ENCODE measurements at regions not wholly inside any gene's neighbourhood (a gene's known extent, or its start where the extent isn't known, plus 50 kb on each side); places are given as distances from the start of the nearest gene placed in this dataset.

- TF ChIP-seq YY1 (IDR thresholded peaks at IDR 0.05; ENCODE audit: insufficient read depth, insufficient read length) (no peak), SUZ12 (IDR thresholded peaks at IDR 0.05; ENCODE audit: extremely low read depth, insufficient read depth, insufficient read length) (no peak)
These were observed 179.8 kb upstream of the TRIB2 start for GRCh38 chr2:12536976-12537375.
